Skeletal muscle cell (primary cell): ENCODE measurements at regions not wholly inside any gene's neighbourhood (a gene's known extent, or its start where the extent isn't known, plus 50 kb on each side); places are given as distances from the start of the nearest gene placed in this dataset.
A peak's percentile ranks its signal among the peaks of the same experiment; 100 is the strongest.

Experiments
- DNase-seq: peaks from one replicate; pipeline ENCODE4 v3.0.0-alpha.2; 2010; ENCODE audit warnings: low read depth
- H3K4me3 ChIP-seq: 2 replicates; pipeline ENCODE4 v1.5.1; 2011; ENCODE audit warnings: low read depth, mild to moderate bottlenecking, control low read depth, low read length, moderate library complexity

GRCh38 chr7:86950360-86950759, 109.1 kb downstream of the ELAPOR2 start:
- no peak overlapping the region for H3K4me3 ChIP-seq
- no peak for DNase-seq

GRCh38 chr7:86949779-86950260, 109.6 kb downstream of the ELAPOR2 start:
- DNase-seq = no peak
- H3K4me3 ChIP-seq = no peak overlapping the region

- no peak for DNase-seq
- H3K4me3 ChIP-seq = no peak overlapping the region
These were observed 110.2 kb downstream of the ELAPOR2 start for GRCh38 chr7:86949052-86949778.

- H3K4me3 ChIP-seq = no peak overlapping the region
- DNase-seq = no peak
These were observed 111.5 kb downstream of the ELAPOR2 start for GRCh38 chr7:86947929-86948328.

GRCh38 chr7:86943447-86943846, 116.0 kb downstream of the ELAPOR2 start:
- H3K4me3 ChIP-seq = no peak overlapping the region
- no peak for DNase-seq

GRCh38 chr7:86942995-86943394, 116.5 kb downstream of the ELAPOR2 start:
- no peak for DNase-seq
- no peak overlapping the region for H3K4me3 ChIP-seq

GRCh38 chr7:86942081-86942480, 117.4 kb downstream of the ELAPOR2 start:
- DNase-seq = no peak
- no peak overlapping the region for H3K4me3 ChIP-seq

- peak; percentile 10 for DNase-seq
These were observed 120.1 kb downstream of the ELAPOR2 start for GRCh38 chr7:86939197-86939814.

GRCh38 chr7:86937363-86937878, 122.0 kb downstream of the ELAPOR2 start:
- DNase-seq = no peak
- H3K4me3 ChIP-seq = no peak overlapping the region

More at GRCh38 chr7:86939197-86939814, 120.1 kb downstream of the ELAPOR2 start:
- H3K4me3 ChIP-seq = no peak overlapping the region

- DNase-seq = no peak
- H3K4me3 ChIP-seq = no peak overlapping the region
These were observed 126.1 kb downstream of the ELAPOR2 start for GRCh38 chr7:86933295-86933845.

- peak; percentile 66 for DNase-seq
- no peak overlapping the region for H3K4me3 ChIP-seq
These were observed 127.4 kb downstream of the ELAPOR2 start for GRCh38 chr7:86932038-86932512.

- no peak for DNase-seq
- H3K4me3 ChIP-seq = no peak overlapping the region
These were observed 128.0 kb downstream of the ELAPOR2 start for GRCh38 chr7:86931439-86931838.

GRCh38 chr7:86930554-86931307, 128.7 kb downstream of the ELAPOR2 start:
- no peak overlapping the region for H3K4me3 ChIP-seq
- no peak for DNase-seq

GRCh38 chr7:86929293-86930109, 130.0 kb downstream of the ELAPOR2 start:
- no peak for DNase-seq
- no peak overlapping the region for H3K4me3 ChIP-seq

GRCh38 chr7:86928308-86928707, 131.1 kb downstream of the ELAPOR2 start:
- H3K4me3 ChIP-seq = no peak overlapping the region
- DNase-seq = no peak

- DNase-seq = peak; percentile 9
- H3K4me3 ChIP-seq = no peak overlapping the region
These were observed 132.7 kb downstream of the ELAPOR2 start for GRCh38 chr7:86926732-86927131.

- H3K4me3 ChIP-seq = no peak overlapping the region
- DNase-seq = no peak
These were observed 134.2 kb downstream of the ELAPOR2 start for GRCh38 chr7:86925221-86925620.

- no peak for DNase-seq
- no peak overlapping the region for H3K4me3 ChIP-seq
These were observed 135.9 kb downstream of the ELAPOR2 start for GRCh38 chr7:86923527-86923926.

GRCh38 chr7:86920154-86920553, 139.3 kb downstream of the ELAPOR2 start:
- H3K4me3 ChIP-seq = no peak overlapping the region
- no peak for DNase-seq
